BJ (cell line): ENCODE measurements at regions not wholly inside any gene's neighbourhood (a gene's known extent, or its start where the extent isn't known, plus 50 kb on each side); places are given as distances from the start of the nearest gene placed in this dataset.

Experiments used
- CTCF ChIA-PET: fragments of 350-600 bp; formaldehyde crosslinking; extraction: SDS; loops from one replicate; lab custom pipeline; 2021; ENCODE audit warnings: antibody characterized with exemption, inconsistent platforms; lab: Yijun Ruan, JAX
- POLR2A ChIA-PET: fragments of 300-600 bp; sonication (Branson Sonifier 250); formaldehyde crosslinking; extraction: SDS; loops from one replicate; lab custom pipeline; 2021; ENCODE audit warnings: antibody characterized with exemption; lab: Charles Lee
- DNase-seq: peaks from one replicate; pipeline ENCODE4 v3.0.0-alpha.2; 2011; ENCODE audit warnings: low read depth
- H3K27me3 ChIP-seq: 2 replicates; pipeline ENCODE4 v1.6.0; 2011; ENCODE audit warnings: low read length; ENCODE audit not compliant: control insufficient read depth, insufficient read depth
- H3K36me3 ChIP-seq: 2 replicates; pipeline ENCODE4 v1.5.1; 2011; ENCODE audit warnings: low read length; ENCODE audit not compliant: control insufficient read depth, insufficient read depth
- H3K4me3 ChIP-seq: 2 replicates; pipeline ENCODE4 v1.5.1; 2011; ENCODE audit warnings: low read depth, mild to moderate bottlenecking, control low read depth, low read length
- TF ChIP-seq, protein P1 (sequence below): IDR thresholded peaks from 2 replicates; pipeline ENCODE4 v1.5.1; 2011; ENCODE audit warnings: low read depth, mild to moderate bottlenecking, control low read depth, inconsistent platforms, low read length, moderate library complexity; ENCODE audit not compliant: insufficient read depth

- H3K4me3 ChIP-seq, result no peak overlapping the region
- H3K36me3 ChIP-seq, result no peaks in the 10 kb centered on the region
- ChIA-PET POLR2A (no interaction called here), CTCF (no interaction called here)
- TF ChIP-seq, protein P1, sequence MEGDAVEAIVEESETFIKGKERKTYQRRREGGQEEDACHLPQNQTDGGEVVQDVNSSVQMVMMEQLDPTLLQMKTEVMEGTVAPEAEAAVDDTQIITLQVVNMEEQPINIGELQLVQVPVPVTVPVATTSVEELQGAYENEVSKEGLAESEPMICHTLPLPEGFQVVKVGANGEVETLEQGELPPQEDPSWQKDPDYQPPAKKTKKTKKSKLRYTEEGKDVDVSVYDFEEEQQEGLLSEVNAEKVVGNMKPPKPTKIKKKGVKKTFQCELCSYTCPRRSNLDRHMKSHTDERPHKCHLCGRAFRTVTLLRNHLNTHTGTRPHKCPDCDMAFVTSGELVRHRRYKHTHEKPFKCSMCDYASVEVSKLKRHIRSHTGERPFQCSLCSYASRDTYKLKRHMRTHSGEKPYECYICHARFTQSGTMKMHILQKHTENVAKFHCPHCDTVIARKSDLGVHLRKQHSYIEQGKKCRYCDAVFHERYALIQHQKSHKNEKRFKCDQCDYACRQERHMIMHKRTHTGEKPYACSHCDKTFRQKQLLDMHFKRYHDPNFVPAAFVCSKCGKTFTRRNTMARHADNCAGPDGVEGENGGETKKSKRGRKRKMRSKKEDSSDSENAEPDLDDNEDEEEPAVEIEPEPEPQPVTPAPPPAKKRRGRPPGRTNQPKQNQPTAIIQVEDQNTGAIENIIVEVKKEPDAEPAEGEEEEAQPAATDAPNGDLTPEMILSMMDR, result no peak
- H3K27me3 ChIP-seq, result no peaks in the 10 kb centered on the region
- DNase-seq, result no peak
Observed at GRCh38 chr11:90770007-90770406, 547.2 kb upstream of the CHORDC1 start.

GRCh38 chr11:90766121-90766520 lies 543.3 kb upstream of the CHORDC1 start:
- Histone ChIP-seq H3K27me3 (no peaks in the 10 kb centered on the region), H3K4me3 (no peak overlapping the region), H3K36me3 (no peaks in the 10 kb centered on the region)
- DNase-seq, result no peak
- POLR2A ChIA-PET, result no interaction called here
- CTCF ChIA-PET, result no interaction called here
- TF ChIP-seq, protein P1, result no peak

DNA sequence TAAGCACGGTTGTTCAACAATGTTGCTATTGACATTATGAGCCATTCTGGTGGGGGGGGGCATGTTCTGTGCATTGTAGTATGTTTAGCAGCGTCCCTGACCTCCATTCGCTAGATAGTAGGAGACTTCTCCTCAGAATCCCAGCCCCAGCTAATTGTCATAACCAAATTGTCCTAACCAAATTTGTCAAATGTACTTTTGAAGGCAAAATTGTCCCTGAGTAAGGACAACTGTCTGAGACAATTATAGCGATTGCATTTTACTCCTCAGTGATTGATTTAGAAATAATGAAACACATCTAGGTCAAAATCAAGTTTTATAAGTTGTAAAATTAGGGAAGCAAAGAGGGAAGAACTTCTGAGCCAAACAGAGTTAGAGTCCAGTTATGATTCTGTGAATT lies 541.8 kb upstream of the CHORDC1 start:
- DNase-seq, result no peak
- TF ChIP-seq, protein P1, result no peak
- ChIA-PET CTCF (no interaction called here), POLR2A (no interaction called here)
- no peak overlapping the region for H3K4me3 ChIP-seq
- no peaks in the 10 kb centered on the region for H3K27me3 ChIP-seq
- H3K36me3 ChIP-seq, result no peaks in the 10 kb centered on the region

GRCh38 chr11:90757849-90758494 lies 535.1 kb upstream of the CHORDC1 start:
- DNase-seq, result no peak
- ChIA-PET POLR2A (no interaction called here), CTCF (no interaction called here)
- TF ChIP-seq, protein P1, result no peak
- H3K27me3 ChIP-seq, result no peaks in the 10 kb centered on the region
- no peak overlapping the region for H3K4me3 ChIP-seq
- H3K36me3 ChIP-seq, result no peaks in the 10 kb centered on the region

GRCh38 chr11:90756617-90757016 lies 533.8 kb upstream of the CHORDC1 start:
- CTCF ChIA-PET, result no interaction called here
- TF ChIP-seq, protein P1, result no peak
- Histone ChIP-seq H3K36me3 (no peaks in the 10 kb centered on the region), H3K4me3 (no peak overlapping the region), H3K27me3 (no peaks in the 10 kb centered on the region)
- POLR2A ChIA-PET, result no interaction called here
- DNase-seq, result no peak
